Fibroblast of lung (primary cell): ENCODE measurements at regions not wholly inside any gene's neighbourhood (a gene's known extent, or its start where the extent isn't known, plus 50 kb on each side); places are given as distances from the start of the nearest gene placed in this dataset.

ENCODE experiments used
- EZH2 ChIP-seq: IDR thresholded peaks from 2 replicates; pipeline ENCODE4 v1.5.1; 2012; ENCODE audit warnings: low read length, control low read depth, mild to moderate bottlenecking; ENCODE audit errors: missing control alignments
- TF ChIP-seq, protein P1 (sequence below), 2 donors: IDR thresholded peaks in 1 of 2; conservative IDR thresholded peaks in 1 of 2; 1 replicate in 1 of 2; 2 replicates in 1 of 2; pipeline ENCODE4 v1.5.1; 2011 to 2012; ENCODE audit warnings: low read length in 2 of 2, control low read depth in 1 of 2, inconsistent platforms in 1 of 2, low read depth in 1 of 2, mild to moderate bottlenecking in 1 of 2

DNA sequence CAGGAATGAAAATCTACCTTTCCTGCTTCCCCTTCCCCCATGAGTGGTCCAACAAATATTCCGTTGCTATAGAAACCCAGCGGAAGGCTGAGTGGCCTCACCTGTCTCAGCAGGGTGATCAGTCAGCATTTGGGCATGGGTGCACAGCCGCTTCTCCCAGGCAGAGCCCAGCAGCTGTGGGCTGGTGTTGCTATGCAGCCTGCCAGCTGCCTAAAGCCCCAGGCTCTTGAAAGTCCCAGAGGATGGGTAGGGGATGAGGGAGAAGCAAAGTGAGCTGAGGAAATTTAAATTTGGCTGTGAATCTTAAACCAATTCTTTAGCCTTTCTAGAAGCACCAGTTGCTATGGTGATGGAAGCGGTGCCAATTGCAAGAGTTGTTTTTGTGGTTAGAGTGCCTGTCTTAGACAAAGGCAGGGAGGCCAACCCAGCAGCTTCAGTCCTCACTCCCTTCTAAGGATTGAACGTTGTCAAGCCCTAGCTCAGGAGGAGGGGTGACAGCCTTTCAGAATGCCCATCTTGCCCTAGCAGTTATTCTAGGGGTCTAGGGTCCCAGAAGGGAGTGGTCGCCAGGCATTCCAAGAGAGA is 151.5 kb upstream of the PITX1 start:
- TF ChIP-seq, protein P1, sequence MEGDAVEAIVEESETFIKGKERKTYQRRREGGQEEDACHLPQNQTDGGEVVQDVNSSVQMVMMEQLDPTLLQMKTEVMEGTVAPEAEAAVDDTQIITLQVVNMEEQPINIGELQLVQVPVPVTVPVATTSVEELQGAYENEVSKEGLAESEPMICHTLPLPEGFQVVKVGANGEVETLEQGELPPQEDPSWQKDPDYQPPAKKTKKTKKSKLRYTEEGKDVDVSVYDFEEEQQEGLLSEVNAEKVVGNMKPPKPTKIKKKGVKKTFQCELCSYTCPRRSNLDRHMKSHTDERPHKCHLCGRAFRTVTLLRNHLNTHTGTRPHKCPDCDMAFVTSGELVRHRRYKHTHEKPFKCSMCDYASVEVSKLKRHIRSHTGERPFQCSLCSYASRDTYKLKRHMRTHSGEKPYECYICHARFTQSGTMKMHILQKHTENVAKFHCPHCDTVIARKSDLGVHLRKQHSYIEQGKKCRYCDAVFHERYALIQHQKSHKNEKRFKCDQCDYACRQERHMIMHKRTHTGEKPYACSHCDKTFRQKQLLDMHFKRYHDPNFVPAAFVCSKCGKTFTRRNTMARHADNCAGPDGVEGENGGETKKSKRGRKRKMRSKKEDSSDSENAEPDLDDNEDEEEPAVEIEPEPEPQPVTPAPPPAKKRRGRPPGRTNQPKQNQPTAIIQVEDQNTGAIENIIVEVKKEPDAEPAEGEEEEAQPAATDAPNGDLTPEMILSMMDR (conservative IDR thresholded peaks at IDR 0.05 in 1 of 2, IDR thresholded peaks at IDR 0.05 in 1 of 2; ENCODE audit: low read depth in 1 of 2, low read length in 2 of 2), result no peak
- no peak for TF ChIP-seq EZH2
